AG10803 (cell line): ENCODE measurements at regions not wholly inside any gene's neighbourhood (a gene's known extent, or its start where the extent isn't known, plus 50 kb on each side); places are given as distances from the start of the nearest gene placed in this dataset.

Experiments used
- DNase-seq: peaks from one replicate; pipeline ENCODE4 v3.0.0; 2010; ENCODE audit warnings: low read depth
- H3K4me3 ChIP-seq: 2 replicates; pipeline ENCODE4 v1.5.1; 2011; ENCODE audit warnings: mild to moderate bottlenecking, low read length, control low read depth
- TF ChIP-seq, protein P1 (sequence below): conservative IDR thresholded peaks from 2 replicates; pipeline ENCODE4 v1.5.1; 2011; ENCODE audit warnings: mild to moderate bottlenecking, low read length, control low read depth, inconsistent platforms

DNA sequence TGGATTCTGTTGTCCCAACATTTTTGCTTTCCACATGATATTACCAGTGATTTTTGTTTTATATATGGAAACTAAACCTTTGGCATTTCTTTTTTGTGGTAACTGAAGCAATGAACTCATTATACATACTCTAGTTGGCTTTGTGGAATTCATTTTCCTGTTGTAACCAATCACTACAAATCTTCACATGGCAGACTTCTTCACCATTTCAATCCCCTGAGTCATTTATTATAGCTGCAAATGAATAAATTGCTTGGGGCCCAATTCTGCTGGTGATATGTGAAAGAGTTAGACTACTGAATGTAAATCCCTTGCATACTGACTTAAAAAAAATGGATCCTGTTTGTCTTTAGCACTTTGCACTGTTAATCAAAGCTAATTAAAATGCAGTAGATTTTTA, 1709.6 kb upstream of the WWC1 start:
- DNase-seq = no peak
- TF ChIP-seq, protein P1, sequence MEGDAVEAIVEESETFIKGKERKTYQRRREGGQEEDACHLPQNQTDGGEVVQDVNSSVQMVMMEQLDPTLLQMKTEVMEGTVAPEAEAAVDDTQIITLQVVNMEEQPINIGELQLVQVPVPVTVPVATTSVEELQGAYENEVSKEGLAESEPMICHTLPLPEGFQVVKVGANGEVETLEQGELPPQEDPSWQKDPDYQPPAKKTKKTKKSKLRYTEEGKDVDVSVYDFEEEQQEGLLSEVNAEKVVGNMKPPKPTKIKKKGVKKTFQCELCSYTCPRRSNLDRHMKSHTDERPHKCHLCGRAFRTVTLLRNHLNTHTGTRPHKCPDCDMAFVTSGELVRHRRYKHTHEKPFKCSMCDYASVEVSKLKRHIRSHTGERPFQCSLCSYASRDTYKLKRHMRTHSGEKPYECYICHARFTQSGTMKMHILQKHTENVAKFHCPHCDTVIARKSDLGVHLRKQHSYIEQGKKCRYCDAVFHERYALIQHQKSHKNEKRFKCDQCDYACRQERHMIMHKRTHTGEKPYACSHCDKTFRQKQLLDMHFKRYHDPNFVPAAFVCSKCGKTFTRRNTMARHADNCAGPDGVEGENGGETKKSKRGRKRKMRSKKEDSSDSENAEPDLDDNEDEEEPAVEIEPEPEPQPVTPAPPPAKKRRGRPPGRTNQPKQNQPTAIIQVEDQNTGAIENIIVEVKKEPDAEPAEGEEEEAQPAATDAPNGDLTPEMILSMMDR = no peak
- no peak overlapping the region for H3K4me3 ChIP-seq

DNA sequence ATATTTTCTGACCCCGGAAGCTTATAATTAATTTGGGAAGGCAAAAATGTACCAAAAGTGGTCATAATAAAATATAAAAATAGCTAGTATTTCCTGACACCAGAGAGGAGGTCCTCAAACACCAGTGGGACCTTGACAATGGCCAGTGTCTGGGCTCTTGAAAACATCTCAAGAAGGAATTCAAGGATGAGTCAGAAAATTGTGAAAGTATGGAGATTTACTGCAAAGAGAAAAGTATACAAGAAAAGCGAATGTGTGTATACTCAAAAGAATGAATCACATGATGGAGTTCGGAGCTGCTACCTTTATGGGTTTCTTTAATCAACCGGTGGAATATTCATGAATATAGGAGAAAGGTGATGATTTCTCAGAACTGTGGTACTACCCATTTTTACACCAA, 1709.0 kb upstream of the WWC1 start:
- TF ChIP-seq, protein P1 = no peak
- no peak overlapping the region for H3K4me3 ChIP-seq
- DNase-seq = no peak

DNA sequence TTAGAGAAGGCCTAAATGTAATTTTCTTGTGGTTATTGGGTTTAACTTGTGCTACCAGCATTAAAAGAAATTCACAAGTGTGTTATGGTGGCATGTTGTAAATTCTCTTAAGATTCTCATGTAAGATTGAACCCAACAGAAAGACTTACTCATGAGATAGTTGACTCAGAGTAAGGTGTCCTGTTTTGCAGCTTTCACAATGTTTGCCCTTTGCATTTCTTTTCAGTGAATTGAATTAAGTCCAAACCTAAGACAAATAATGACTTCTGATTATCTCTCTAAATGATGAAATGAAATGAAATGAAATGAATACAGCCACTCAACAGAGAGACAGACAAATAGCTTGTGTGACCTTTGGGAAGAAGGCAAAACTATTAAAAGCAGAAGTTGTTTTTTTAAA, 1696.9 kb upstream of the WWC1 start:
- DNase-seq = no peak
- TF ChIP-seq, protein P1 = no peak
- no peak overlapping the region for H3K4me3 ChIP-seq

DNA sequence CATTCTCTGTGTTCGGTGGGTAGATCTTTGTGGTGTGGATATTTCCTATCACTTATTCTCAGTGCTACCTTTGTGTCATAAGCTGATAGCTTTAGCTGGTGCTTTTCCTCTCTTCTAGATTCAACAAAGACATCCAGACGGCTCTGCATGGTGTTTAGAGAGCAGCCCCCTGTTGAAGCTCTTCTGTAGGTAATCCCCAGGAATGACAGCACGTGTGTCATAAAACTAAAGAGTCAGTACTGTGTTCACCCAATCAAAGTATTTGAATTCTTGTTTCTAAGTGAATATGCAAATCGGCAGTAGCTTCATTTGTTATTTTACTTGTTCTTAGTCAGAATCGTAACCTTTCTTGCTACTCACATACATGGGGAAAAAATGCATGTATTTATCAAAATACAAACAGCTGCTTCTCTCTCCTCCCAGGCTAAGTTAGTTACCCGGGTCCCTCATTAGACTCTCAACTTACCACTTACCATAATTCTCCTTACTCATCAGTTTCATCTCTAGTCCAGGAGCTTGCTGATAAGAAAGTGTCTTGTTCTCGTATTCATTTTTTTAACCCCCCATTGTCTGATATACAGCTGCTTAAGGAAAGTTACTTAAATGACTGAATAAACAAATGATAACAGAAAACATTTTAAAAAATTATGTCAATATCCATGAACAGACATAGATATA, 1696.0 kb upstream of the WWC1 start:
- DNase-seq = no peak
- TF ChIP-seq, protein P1 = no peak
- H3K4me3 ChIP-seq = no peak overlapping the region

DNA sequence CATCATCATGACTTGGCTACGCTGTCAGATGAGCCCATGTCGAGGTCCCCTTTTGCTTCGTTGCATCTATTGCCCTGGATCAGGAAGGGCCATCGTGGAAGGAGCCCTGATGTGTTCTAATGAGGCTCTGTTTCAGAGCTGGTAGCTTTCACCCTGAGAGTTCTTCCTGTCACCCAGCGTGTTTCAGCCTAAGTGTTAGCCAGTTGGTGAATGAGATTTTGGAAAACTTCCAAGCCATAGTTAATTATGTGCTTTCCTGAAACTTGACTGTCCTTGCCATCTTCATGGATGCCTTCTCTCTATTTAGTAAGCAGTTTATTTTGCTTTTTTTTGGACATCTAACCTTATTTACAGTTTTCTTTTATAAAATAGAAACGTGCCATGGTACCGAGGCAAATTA, 1695.4 kb upstream of the WWC1 start:
- no peak for DNase-seq
- TF ChIP-seq, protein P1 = no peak
- no peak overlapping the region for H3K4me3 ChIP-seq

DNA sequence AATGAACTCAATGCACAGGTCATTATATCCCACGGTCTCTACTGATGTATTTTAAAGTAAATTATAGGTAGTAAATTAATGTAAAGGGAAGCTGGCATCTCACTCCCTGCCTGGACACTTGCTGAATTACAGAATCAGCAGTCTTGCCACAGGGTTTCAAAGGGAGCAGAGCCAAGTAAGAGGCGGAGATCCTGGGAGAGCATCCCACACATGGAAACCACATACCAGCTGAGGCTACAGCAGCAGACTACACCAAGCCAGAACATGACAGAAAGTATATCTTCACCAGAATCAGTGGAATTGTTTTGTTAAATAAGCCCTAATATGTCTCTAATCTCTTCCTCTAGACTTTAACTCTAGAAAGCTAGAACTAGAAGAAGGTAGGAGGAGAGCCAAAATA, 1689.2 kb upstream of the WWC1 start:
- DNase-seq = no peak
- TF ChIP-seq, protein P1 = no peak
- H3K4me3 ChIP-seq = no peak overlapping the region

DNA sequence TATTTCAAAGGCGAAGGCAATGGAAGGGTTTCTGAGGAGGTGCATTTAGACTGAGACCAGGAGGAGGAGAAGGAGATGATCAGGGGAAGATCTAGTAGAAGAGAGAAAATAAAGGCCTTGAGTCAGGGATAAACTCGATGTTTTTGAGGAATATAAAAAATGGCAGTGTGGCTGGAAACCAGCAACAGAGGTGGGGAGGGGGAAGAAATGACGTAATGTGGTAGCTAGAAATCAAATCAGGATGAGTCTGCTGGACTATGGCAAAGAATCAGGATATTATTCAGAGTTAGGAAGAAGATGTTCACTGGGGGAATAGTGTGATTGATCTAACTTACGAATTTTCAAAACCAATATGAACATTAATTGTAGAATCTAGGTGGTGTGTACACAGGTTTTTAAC, 1673.9 kb upstream of the WWC1 start:
- TF ChIP-seq, protein P1 = no peak
- DNase-seq = no peak
- H3K4me3 ChIP-seq = no peak overlapping the region
